Activated CD4-positive, alpha-beta T cell treated with anti-CD3 and anti-CD28 coated beads, Interleukin-2, amount 50 U/mL, for 48 hours (primary cell): ENCODE measurements at regions not wholly inside any gene's neighbourhood (a gene's known extent, or its start where the extent isn't known, plus 50 kb on each side); places are given as distances from the start of the nearest gene placed in this dataset.
"Not testable (repeated sequence)": the region's sequence is repeated elsewhere in the genome, so short reads cannot be mapped to it uniquely, and the experiment has no call there.

Experiments
- DNase-seq, 2 experiments: peaks; one replicate each; pipeline ENCODE4 v3.0.0-alpha.2; 2020

- DNase-seq, result not testable (repeated sequence)
Observed at GRCh38 chr15:20680257-20680815, 138.7 kb upstream of the GOLGA6L6 start.

GRCh38 chr15:20672470-20672869, 130.9 kb upstream of the GOLGA6L6 start:
- DNase-seq, result no peak

DNA sequence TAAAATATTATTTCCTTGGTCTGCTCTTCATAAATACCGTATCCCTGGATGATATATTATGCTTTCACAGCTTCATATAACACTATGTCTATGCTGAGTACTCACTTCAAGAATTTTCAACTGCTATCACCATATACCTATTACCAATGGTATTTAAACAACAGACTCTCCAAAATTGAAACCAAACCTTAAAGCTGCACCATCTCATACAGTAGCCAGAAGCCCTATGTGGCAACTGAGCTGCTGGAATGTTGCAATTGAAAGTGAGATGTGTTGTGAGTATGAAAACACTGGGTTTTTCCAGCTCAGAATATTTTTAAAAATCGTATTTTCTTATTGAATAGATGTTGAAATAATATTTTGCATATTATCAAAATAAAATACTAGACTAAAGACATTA, 130.1 kb upstream of the GOLGA6L6 start:
- DNase-seq, result no peak

GRCh38 chr15:20666410-20666809, 124.8 kb upstream of the GOLGA6L6 start:
- not testable (repeated sequence) for DNase-seq

DNA sequence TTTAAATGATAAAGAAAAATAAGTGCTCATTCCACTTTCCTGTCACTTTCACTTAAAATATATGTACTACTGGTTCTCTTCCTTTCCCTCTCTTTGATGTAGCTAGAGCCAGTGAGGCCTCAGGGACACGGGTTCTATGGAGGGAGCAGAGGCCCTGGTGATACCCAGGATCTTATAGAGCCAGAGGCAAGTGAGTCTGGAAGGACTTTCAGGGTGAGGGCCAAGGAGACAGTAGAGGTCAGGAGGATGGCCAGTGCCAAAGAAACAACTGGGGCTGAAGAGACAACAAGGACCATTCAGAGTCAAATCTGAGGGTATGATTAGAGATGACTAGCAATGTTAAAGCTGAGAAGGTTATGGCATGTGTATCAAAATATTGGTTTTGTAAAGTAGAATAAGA, 124.1 kb upstream of the GOLGA6L6 start:
- DNase-seq, result no peak

DNA sequence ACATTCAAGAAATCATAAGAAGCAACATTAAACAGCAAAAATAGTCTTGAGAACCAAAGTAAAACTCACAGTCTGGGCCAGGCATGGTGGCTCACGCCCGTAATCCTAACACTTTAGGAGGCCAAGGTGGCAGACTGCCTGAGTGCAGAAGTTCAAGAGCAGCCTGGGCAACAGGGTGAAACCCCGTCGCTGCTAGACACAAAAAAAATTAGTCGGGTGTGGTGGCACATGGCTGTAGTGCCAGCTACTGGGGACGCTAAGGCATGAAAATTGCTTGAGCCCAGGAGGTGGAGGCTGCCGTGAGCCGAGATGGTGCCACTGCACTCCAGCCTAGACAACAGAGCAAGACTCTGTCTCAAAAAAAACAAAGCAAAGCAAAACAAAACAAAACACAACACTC, 117.7 kb upstream of the GOLGA6L6 start:
- no peak for DNase-seq

DNA sequence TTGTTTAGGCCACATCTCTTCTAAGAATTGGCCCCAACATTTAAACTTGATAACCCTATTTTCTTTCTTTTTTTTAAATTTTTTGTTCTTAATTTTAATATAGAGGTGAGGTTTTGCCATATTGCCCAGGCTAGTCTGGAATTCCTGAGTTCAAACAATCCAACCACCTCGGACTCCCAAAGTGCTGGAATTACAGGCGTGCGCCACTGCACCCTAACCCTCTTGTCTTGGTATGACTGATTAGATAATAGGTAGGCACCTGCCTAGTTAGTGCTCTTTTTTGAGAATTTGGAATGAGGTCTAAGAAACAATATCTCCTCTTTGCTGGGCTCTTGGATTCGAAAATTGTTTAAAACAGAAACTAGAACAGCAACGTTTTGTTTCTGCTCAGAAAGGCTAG, 116.4 kb upstream of the GOLGA6L6 start:
- no peak for DNase-seq

DNA sequence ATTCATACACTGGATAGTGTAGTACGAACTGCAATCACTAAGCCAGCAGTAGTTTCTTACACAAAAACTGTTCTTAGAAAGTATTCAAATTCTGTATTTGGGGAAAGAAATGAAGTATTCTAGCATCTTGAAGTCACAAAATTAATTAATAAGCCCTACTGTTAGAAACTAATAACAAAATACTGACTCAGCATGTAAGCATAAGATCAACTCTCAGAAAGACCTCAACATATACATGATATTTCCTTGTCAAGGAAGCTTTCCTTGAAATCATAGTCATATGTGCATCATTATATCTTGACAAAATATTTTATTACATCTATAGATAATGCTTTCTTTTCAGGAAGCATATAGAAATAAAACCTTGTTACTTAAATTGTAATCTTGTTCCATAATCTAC, 115.5 kb upstream of the GOLGA6L6 start:
- no peak for DNase-seq

DNA sequence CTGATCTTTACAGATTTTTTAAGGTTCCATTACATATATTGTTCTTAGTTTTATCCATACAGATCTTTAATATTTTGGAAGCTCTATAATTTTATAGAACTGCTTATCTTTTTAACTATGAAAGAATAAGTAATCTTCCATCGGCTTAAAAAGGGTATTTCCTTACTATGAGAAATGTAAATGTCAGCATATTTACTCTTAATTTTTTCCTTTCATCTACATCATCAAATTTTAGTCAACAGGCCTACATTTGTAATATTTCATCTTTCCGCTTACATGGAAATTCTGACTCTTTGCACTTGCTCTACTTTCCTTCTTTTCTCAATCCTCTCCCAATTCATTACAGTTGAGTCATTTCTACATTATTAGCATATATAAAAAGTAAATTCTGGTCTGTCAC, 111.3 kb upstream of the GOLGA6L6 start:
- no peak for DNase-seq

- DNase-seq, result not testable (repeated sequence)
Observed at GRCh38 chr15:20648402-20648975, 106.9 kb upstream of the GOLGA6L6 start.

- no peak for DNase-seq
Observed at GRCh38 chr15:20646529-20647142, 105.0 kb upstream of the GOLGA6L6 start.

- no peak for DNase-seq
Observed at GRCh38 chr15:20645956-20646355, 104.4 kb upstream of the GOLGA6L6 start.

DNA sequence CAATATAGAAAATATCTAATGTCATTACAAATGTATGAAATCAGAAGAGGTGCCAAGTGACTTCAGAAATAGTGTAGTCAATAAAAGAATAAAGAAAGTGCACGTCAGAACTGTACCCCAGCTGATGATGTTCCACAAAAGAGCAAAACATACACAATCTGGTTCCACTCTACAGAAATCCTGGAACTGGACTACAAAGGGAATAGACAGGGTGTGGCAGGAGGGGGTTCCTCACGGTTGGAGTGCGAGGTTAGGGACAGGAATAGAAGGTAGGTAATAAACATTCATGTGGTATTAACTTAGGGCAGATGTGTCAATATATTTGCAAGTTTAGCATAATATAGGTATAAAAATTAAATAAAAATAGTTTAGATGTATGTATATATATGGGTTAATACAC, 103.3 kb upstream of the GOLGA6L6 start:
- no peak for DNase-seq

- no peak for DNase-seq
Observed at GRCh38 chr15:20643829-20644425, 102.3 kb upstream of the GOLGA6L6 start.

GRCh38 chr15:20643024-20643770, 101.6 kb upstream of the GOLGA6L6 start:
- DNase-seq, result no peak

GRCh38 chr15:20642054-20642767, 100.6 kb upstream of the GOLGA6L6 start:
- DNase-seq, result no peak

GRCh38 chr15:20640427-20640826, 98.8 kb upstream of the GOLGA6L6 start:
- DNase-seq, result not testable (repeated sequence)

GRCh38 chr15:20639224-20639623, 97.6 kb upstream of the GOLGA6L6 start:
- not testable (repeated sequence) for DNase-seq

DNA sequence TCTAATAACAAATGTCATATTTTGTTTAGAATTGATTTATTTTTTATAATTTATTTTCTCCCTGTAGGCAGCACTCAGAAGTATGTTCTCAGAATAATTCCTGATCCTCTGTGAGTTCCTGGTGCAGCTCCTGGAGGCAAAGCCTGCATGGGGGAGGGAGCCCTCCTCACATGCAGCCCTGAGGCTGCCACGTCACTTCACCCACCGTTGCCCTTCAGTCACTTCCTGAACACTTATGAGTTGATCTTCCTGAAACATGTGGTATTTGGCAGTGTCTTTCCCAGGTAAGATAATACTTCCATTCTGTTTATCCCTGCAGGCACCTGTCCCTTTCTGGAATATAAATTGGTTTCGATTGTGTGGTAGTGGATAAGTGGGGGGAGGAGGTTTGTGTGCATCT, 95.9 kb upstream of the GOLGA6L6 start:
- not testable (repeated sequence) for DNase-seq

DNA sequence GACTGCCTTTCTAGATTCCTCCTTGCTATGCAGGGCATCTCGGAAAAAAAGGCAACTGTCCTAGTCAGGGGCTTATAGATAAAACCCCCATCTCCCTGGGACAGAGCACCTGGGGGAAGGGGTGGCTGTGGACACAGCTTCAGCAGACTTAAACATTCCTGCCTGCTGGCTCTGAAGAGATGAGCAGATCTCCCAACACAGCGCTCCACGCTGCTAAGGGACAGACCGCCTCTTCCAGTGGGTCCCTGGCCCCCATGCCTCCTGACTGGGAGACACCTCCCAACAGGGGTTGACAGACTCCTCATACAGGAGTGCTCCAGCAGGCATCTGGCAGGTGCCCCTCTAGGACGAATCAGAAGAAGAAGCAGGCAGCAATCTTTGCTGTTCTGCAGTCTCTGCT, 87.9 kb upstream of the GOLGA6L6 start:
- not testable (repeated sequence) for DNase-seq

- not testable (repeated sequence) for DNase-seq
Observed at GRCh38 chr15:20628538-20628937, 86.9 kb upstream of the GOLGA6L6 start.

DNA sequence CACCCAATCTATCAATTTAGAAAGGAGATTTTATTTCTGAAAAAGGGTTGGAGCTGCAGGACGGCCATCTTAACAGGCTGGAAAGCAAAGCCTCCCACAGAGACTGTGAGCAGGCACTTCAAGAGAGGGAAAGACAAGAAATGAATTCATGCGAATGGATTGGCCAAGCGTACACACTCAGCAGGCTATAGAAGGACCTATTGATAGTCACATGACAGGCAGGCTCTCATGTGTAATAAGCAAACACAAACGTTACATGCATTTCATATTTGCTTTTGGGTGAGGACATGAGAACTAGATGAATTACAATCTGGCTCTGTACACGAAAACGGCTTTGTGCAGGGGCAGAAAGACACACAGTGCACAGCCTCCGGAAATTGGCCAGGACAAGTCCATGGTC, 83.9 kb upstream of the GOLGA6L6 start:
- not testable (repeated sequence) for DNase-seq

DNA sequence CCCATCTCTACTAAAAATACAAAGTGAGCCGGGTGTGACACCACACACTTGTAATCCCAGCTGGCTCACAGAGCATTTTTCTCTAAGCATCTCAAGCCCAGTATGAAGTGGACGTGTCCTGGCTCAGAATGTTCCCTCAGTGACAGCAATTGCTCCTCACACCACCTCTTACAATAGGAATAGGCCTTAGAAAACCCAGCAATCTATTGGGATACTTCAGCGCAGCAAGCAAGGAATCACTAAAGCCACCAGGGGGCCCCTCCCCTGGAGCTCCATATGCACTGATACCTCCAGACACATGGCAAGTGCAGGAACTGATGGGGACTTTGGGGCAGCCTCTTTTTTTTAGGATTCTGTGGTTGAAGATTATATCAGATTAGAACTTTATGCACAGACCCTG, 82.5 kb upstream of the GOLGA6L6 start:
- peak; percentile 18 to 19 for DNase-seq
